SK-N-DZ (cell line): ENCODE measurements at regions not wholly inside any gene's neighbourhood (a gene's known extent, or its start where the extent isn't known, plus 50 kb on each side); places are given as distances from the start of the nearest gene placed in this dataset.
"Not testable (repeated sequence)": the region's sequence is repeated elsewhere in the genome, so short reads cannot be mapped to it uniquely, and the experiment has no call there.

Experiments
- DNase-seq: peaks from one replicate; pipeline ENCODE4 v3.0.0-alpha.2; 2015; ENCODE audit warnings: low spot score
- small RNA-seq, 2 experiments: library from RNA; depleted of rRNA; stranded (forward); fragments of <200 nt; gene quantifications; one replicate each; pipeline ENCODE3, GENCODE V24; 2014

GRCh38 chr7:56222866-56223265 is 106.6 kb upstream of the NUPR2 start:
- DNase-seq, result no peak

- no peak for DNase-seq
Observed at GRCh38 chr7:56219017-56219416, 102.8 kb upstream of the NUPR2 start.

GRCh38 chr7:56218510-56218909 is 102.3 kb upstream of the NUPR2 start:
- peak; percentile 10 for DNase-seq

GRCh38 chr7:56213574-56213973 is 97.4 kb upstream of the NUPR2 start:
- no peak for DNase-seq

GRCh38 chr7:56206420-56206819 is 90.2 kb upstream of the NUPR2 start:
- DNase-seq, result no peak

- no peak for DNase-seq
Observed at GRCh38 chr7:56199639-56200038, 83.4 kb upstream of the NUPR2 start.

- not testable (repeated sequence) for DNase-seq
Observed at GRCh38 chr7:56196195-56196594, 80.0 kb upstream of the NUPR2 start.

GRCh38 chr7:56188823-56189346 is 72.7 kb upstream of the NUPR2 start:
- no peak for DNase-seq

- no peak for DNase-seq
Observed at GRCh38 chr7:56188376-56188775, 72.2 kb upstream of the NUPR2 start.

GRCh38 chr7:56181010-56181409 is 64.8 kb upstream of the NUPR2 start:
- no peak for DNase-seq

- no peak for DNase-seq
Observed at GRCh38 chr7:56175771-56176170, 59.6 kb upstream of the NUPR2 start.

GRCh38 chr7:56174875-56175760 is 58.9 kb upstream of the NUPR2 start:
- DNase-seq, result peak; percentile 2

- DNase-seq, result no peak
Observed at GRCh38 chr7:56174346-56174874, 58.2 kb upstream of the NUPR2 start.

Small RNA genes in the stretch of these regions (small RNA-seq; reads per million reads assigned to genes)
- gene AC092447.9 (0 reads per million in 2 experiments), gene RNU6-1052P (0 reads per million in 2 experiments), gene RNU6-1335P (0 reads per million in 2 experiments), gene SEPT14P24 (0 reads per million in 2 experiments)
